K562 (cell line): ENCODE measurements at regions not wholly inside any gene's neighbourhood (a gene's known extent, or its start where the extent isn't known, plus 50 kb on each side); places are given as distances from the start of the nearest gene placed in this dataset.

Source experiments
- ATAC-seq: fragments of 200-7000 bp; cut with Tn5 transposase; 3 replicates; pipeline ENCODE4 v1.9.1; 2020; ENCODE audit warnings: moderate library complexity
- BruUV-seq: library from RNA; stranded (reverse); fragments of 400-500 nt; replicated peaks from 2 replicates; lab custom pipeline; 2021; lab: Mats Ljungman, UMichigan
- CTCF ChIA-PET: fragments of 300-600 bp; formaldehyde crosslinking; extraction: SDS; loops from one replicate; lab custom pipeline; 2021; ENCODE audit warnings: low intra/inter-chr PET ratio; lab: Yijun Ruan, JAX
- POLR2A ChIA-PET: fragments of 300-600, 350-650 bp; sonication (Branson Sonifier 250); formaldehyde crosslinking; extraction: SDS; loops from one replicate; lab custom pipeline; 2021; ENCODE audit warnings: antibody characterized with exemption, inconsistent platforms; lab: Yijun Ruan, JAX
- DNase-seq, 4 experiments: peaks; one replicate each; pipeline versions ENCODE4 v3.0.0 to v3.0.0-alpha.2; 2011 to 2018; ENCODE audit warnings: low spot score in 3 of 4, mixed read lengths in 3 of 4; ENCODE audit errors: extremely low read depth in 1 of 4
- FAIRE-seq: peaks from 2 replicates; lab custom pipeline; 2011; peaks lifted over from hg19 to GRCh38; lab: Jason Lieb, UNC
- H2AFZ ChIP-seq: 2 replicates; pipeline ENCODE4 v1.6.0; 2011; ENCODE audit warnings: low read depth, low read length, control low read depth, inconsistent platforms
- H3K27ac ChIP-seq: fragments of 200-600 bp; 3 replicates; pipeline ENCODE4 v1.8.0; 2011; ENCODE audit warnings: low read depth, mild to moderate bottlenecking, control low read depth, inconsistent platforms, low read length, moderate library complexity, mixed read lengths; ENCODE audit errors: extremely low read depth
- H3K27me3 ChIP-seq, 2 experiments: fragments of 300-600 bp in 1 of 2; 2 replicates in 1 of 2; 3 replicates in 1 of 2; pipeline versions ENCODE4 v1.6.0 to v1.8.0; 2011; ENCODE audit warnings: inconsistent platforms in 2 of 2, low read length in 2 of 2, mild to moderate bottlenecking in 1 of 2, mixed read lengths in 1 of 2, moderate library complexity in 1 of 2; ENCODE audit not compliant: control insufficient read depth in 2 of 2, insufficient read depth in 2 of 2
- H3K36me3 ChIP-seq: fragments of 300-600 bp; 3 replicates; pipeline ENCODE4 v1.8.0; 2011; ENCODE audit warnings: mild to moderate bottlenecking, low read length, inconsistent platforms; ENCODE audit not compliant: control insufficient read depth, insufficient read depth
- H3K4me1 ChIP-seq, 2 experiments: fragments of 200-600 bp in 1 of 2; replicated peaks in 1 of 2; 2 replicates in 1 of 2; 3 replicates in 1 of 2; pipeline versions ENCODE4 v1.5.1 to v1.8.0; 2011; ENCODE audit warnings: inconsistent platforms in 2 of 2, low read length in 2 of 2, mild to moderate bottlenecking in 1 of 2, mixed read lengths in 1 of 2, moderate library complexity in 1 of 2; ENCODE audit not compliant: control insufficient read depth in 2 of 2, insufficient read depth in 2 of 2
- H3K4me2 ChIP-seq: 2 replicates; pipeline ENCODE4 v1.6.1; 2011; ENCODE audit warnings: low read length, control low read depth, inconsistent platforms, mixed read lengths; ENCODE audit not compliant: insufficient read depth
- H3K4me3 ChIP-seq: fragments of 200-600 bp; sonication (generic), shearing (Covaris generic); 2 replicates; pipeline ENCODE4 v1.5.1; 2016; ENCODE audit warnings: control low read depth, inconsistent platforms
- H3K79me2 ChIP-seq: fragments of 200-600 bp; 3 replicates; pipeline ENCODE4 v1.8.0; 2011; ENCODE audit warnings: low read length, inconsistent platforms; ENCODE audit not compliant: control insufficient read depth, insufficient read depth
- H3K9ac ChIP-seq, 2 experiments: 2 replicates each; pipeline versions ENCODE4 v1.6.0 to v1.6.1; 2011; ENCODE audit warnings: low read depth in 2 of 2, low read length in 2 of 2, control low read depth in 1 of 2, inconsistent platforms in 1 of 2, mild to moderate bottlenecking in 1 of 2, mixed read lengths in 1 of 2; ENCODE audit not compliant: insufficient read depth in 1 of 2
- H3K9me1 ChIP-seq: one replicate; pipeline ENCODE4 v1.6.0; 2011; ENCODE audit warnings: inconsistent platforms, mild to moderate bottlenecking, low read length, moderate library complexity; ENCODE audit not compliant: control insufficient read depth, insufficient read depth
- H3K9me3 ChIP-seq: replicated peaks from 2 replicates; pipeline ENCODE4 v1.5.1; 2011; ENCODE audit warnings: low read depth, low read length, inconsistent platforms; ENCODE audit not compliant: control insufficient read depth, insufficient read depth
- H4K20me1 ChIP-seq: replicated peaks from 2 replicates; pipeline ENCODE4 v1.6.1; 2011; ENCODE audit warnings: low read length, inconsistent platforms, mixed read lengths; ENCODE audit not compliant: control insufficient read depth, insufficient read depth
- BRCA1 ChIP-seq, 2 experiments: fragments of 450-650 bp in 1 of 2; sonication (generic) in 1 of 2; formaldehyde crosslinking in 1 of 2; IDR thresholded peaks; 2 replicates each; pipeline versions ENCODE4 v1.5.0 to v1.6.1; 2017 to 2020; ENCODE audit warnings: mild to moderate bottlenecking in 1 of 2, missing genetic modification reagents in 1 of 2
- CHCHD3 ChIP-seq: fragments of 250-450 bp; sonication (Bioruptor Pico); IDR thresholded peaks from 2 replicates; pipeline ENCODE4 v2.1.2; 2022; ENCODE audit warnings: mild to moderate bottlenecking
- CHD2 ChIP-seq: IDR thresholded peaks from 2 replicates; pipeline ENCODE4 v1.6.1; 2011; ENCODE audit warnings: low read depth, low read length
- HES1 ChIP-seq: fragments of 450-650 bp; IDR thresholded peaks from 2 replicates; pipeline ENCODE4 v1.6.1; 2016; ENCODE audit warnings: low read depth, mild to moderate bottlenecking, moderate library complexity
- MAFK ChIP-seq: IDR thresholded peaks from 2 replicates; pipeline ENCODE4 v1.6.1; 2011; ENCODE audit warnings: low read length, improper control_type of control experiment
- POLR2A ChIP-seq: fragments of 450-650 bp; conservative IDR thresholded peaks from 2 replicates; pipeline ENCODE4 v1.6.1; 2016
- RBM34 ChIP-seq: fragments of 200-400 bp; formaldehyde crosslinking; IDR thresholded peaks from 2 replicates; pipeline ENCODE4 v1.6.1; 2018; ENCODE audit warnings: low read length, borderline replicate concordance; ENCODE audit not compliant: insufficient read depth
- TAF15 ChIP-seq: fragments of 200-400 bp; formaldehyde crosslinking; IDR thresholded peaks from 2 replicates; pipeline ENCODE4 v1.6.1; 2017; ENCODE audit warnings: mild to moderate bottlenecking, low read depth, low read length, moderate library complexity
- TCF15 ChIP-seq: fragments of 250-450 bp; sonication (Bioruptor Pico); IDR thresholded peaks from 2 replicates; pipeline ENCODE4 v1.8.0; 2022; ENCODE audit warnings: moderate library complexity, mild to moderate bottlenecking, inconsistent platforms
- ZFP36 ChIP-seq: fragments of 150-350 bp; IDR thresholded peaks from 2 replicates; pipeline ENCODE4 v1.6.1; 2018; ENCODE audit warnings: low read length, low read depth; ENCODE audit not compliant: partially characterized antibody
- ZNF165 ChIP-seq: fragments of 250-450 bp; sonication (Bioruptor Pico); IDR thresholded peaks from 2 replicates; pipeline ENCODE4 v1.4.0; 2020; ENCODE audit warnings: borderline replicate concordance
- ZNF695 ChIP-seq: fragments of 450-650 bp; formaldehyde crosslinking; IDR thresholded peaks from 2 replicates; pipeline ENCODE4 v1.4.0; 2020; ENCODE audit warnings: mild to moderate bottlenecking, moderate library complexity
- WGBS: fragments of 100-300 bp; shearing (Covaris generic); methylation state at CpG from one replicate; pipeline ENCODE4 v1.1.6; 2016; ENCODE audit warnings: low coverage, mixed read lengths; ENCODE audit not compliant: insufficient coverage; ENCODE audit errors: missing lambda C conversion rate; 5-methylcytosine and 5-hydroxymethylcytosine counted together
- in situ Hi-C: fragments of 300-500 bp; cut with MboI; formaldehyde crosslinking; loops from 4 replicates; pipeline ENCODE4 v1.15.0; 2018; ENCODE audit warnings: inconsistent platforms, mixed read lengths
- intact Hi-C: fragments of 100-400 bp; cut with micrococcal nuclease; formaldehyde crosslinking; loops from 2 replicates; pipeline ENCODE4 v1.14.2; 2022

- TF ChIP-seq TCF15 (CRISPR knock-in tag), result no peak
- TF ChIP-seq RBM34, result no peak
- TF ChIP-seq ZNF165 (CRISPR knock-in tag), result no peak
- TF ChIP-seq TAF15, result no peak
- TF ChIP-seq MAFK, result no peak
- no peak for TF ChIP-seq BRCA1 (IDR thresholded peaks at IDR 0.05)
- no peak for TF ChIP-seq BRCA1 (CRISPR knock-in tag; IDR thresholded peaks at IDR 0.05)
Observed at GRCh38 chr2:102942107-102942506, 180.3 kb downstream of the TMEM182 start (continued).

GRCh38 chr2:102943251-102943650 is 181.4 kb downstream of the TMEM182 start:
- in situ Hi-C loops (no loop called here), intact Hi-C loops (no loop called here)
- 0% methylated on average over 2 of the region's 2 CpGs for WGBS
- H3K79me2 ChIP-seq, result no peaks in the 10 kb centered on the region
- H3K27ac ChIP-seq, result no peak overlapping the region
- no peak for TF ChIP-seq ZNF695
- no peak for TF ChIP-seq CHD2
- TF ChIP-seq HES1, result no peak
- TF ChIP-seq CHCHD3 (CRISPR knock-in tag), result no peak
- no peak for TF ChIP-seq POLR2A
- TF ChIP-seq ZFP36, result no peak
- no peak for ATAC-seq
- no peaks in the 10 kb centered on the region for H3K36me3 ChIP-seq
- DNase-seq, result no peak
- FAIRE-seq, result no peak
- no peaks in the 10 kb centered on the region for H3K9me3 ChIP-seq
- H3K9ac ChIP-seq, result no peak overlapping the region
- H3K27me3 ChIP-seq, result no peaks in the 10 kb centered on the region
- no peaks in the 10 kb centered on the region for H3K9me1 ChIP-seq
- POLR2A ChIA-PET, result no interaction called here
- no peaks in the 10 kb centered on the region for H4K20me1 ChIP-seq
- no peaks in the 10 kb centered on the region for H3K4me1 ChIP-seq
- no peak overlapping the region for H3K4me3 ChIP-seq
- no TSS peak for BruUV-seq
- CTCF ChIA-PET, result no interaction called here
- H3K4me2 ChIP-seq, result no peak overlapping the region
- H2AFZ ChIP-seq, result no peak overlapping the region
